ENCODE measurements at regions not wholly inside any gene's neighbourhood (a gene's known extent, or its start where the extent isn't known, plus 50 kb on each side); places are given as distances from the start of the nearest gene placed in this dataset.

DNA sequence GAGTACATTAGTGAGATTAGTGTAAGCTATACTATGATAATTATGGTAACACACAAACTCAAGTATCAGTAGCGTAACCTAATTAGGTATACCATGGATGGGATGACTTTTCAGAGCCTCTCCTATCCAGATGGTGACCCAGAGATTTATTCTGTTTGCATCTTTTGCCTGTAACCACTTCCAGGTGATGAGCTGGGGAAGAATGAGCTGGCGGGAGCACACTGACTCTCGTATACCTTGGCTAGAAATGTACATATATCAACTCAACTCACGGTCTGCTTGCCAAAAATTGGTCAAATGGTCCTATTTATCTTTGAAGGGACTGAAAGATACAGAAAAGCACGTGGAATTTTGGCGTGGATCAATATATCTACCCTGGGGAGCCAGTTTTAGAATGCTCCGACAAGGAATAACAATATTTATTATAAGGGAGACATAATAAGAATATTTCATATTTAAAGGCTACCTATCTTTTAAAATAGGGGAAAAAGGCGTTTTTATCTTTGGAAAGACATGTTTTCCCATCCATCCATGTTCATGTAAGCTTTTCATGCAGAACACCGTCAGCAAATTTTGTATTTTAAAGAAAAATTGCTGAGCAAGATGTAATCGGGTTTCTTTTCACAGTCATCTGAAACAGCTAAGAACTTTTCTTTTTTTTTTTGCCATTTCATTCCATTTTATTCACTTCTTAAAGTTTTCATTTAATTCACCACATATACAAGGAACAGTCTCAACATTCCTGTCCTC, 502.6 kb upstream of the CBLB start:
- TF ChIP-seq, protein P1, sequence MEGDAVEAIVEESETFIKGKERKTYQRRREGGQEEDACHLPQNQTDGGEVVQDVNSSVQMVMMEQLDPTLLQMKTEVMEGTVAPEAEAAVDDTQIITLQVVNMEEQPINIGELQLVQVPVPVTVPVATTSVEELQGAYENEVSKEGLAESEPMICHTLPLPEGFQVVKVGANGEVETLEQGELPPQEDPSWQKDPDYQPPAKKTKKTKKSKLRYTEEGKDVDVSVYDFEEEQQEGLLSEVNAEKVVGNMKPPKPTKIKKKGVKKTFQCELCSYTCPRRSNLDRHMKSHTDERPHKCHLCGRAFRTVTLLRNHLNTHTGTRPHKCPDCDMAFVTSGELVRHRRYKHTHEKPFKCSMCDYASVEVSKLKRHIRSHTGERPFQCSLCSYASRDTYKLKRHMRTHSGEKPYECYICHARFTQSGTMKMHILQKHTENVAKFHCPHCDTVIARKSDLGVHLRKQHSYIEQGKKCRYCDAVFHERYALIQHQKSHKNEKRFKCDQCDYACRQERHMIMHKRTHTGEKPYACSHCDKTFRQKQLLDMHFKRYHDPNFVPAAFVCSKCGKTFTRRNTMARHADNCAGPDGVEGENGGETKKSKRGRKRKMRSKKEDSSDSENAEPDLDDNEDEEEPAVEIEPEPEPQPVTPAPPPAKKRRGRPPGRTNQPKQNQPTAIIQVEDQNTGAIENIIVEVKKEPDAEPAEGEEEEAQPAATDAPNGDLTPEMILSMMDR (conservative IDR thresholded peaks at IDR 0.05) = no peak
- TF ChIP-seq ZFX (IDR thresholded peaks at IDR 0.05) = no peak
